ENCODE measurements at regions not wholly inside any gene's neighbourhood (a gene's known extent, or its start where the extent isn't known, plus 50 kb on each side); places are given as distances from the start of the nearest gene placed in this dataset.

DNA sequence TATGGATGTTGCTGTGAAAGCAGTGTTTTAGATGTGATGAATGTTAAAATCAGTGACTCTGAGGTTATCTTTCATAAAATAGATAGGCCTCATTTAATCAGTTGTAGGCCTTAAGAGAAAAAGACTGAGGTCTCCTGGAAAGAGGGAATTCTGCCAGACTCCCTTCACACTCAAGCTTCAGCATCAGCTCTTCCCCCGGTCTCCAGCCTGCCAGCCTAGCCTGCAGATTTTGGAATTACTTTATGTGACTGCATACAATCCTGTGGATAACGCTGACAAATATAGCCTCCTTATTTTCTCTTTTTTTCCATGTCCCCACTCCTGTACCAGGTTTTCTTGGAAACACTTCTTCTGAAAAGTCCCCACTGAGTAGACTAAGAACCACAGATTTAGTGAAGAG lies 510.3 kb downstream of the GBE1 start:
- 98% methylated on average over 2 of the region's 2 CpGs for WGBS
- Histone ChIP-seq H3K27ac (ENCODE audit: low read depth in 1 of 2, low read length in 2 of 2) (no peak overlapping the region), H3K4me1 (ENCODE audit: control insufficient read depth in 4 of 4, insufficient read depth in 4 of 4, low read length in 3 of 4) (peaks cover 0 to 4% (median 2%) of the 10 kb centered on the region in 4 donors), H3K9me3 (ENCODE audit: control insufficient read depth in 4 of 4, low read length in 3 of 4) (no peaks in the 10 kb centered on the region), H3K27me3 (ENCODE audit: control insufficient read depth in 4 of 4, insufficient read depth in 4 of 4, low read length in 3 of 4) (no peaks in the 10 kb centered on the region), H3K36me3 (ENCODE audit: control insufficient read depth in 4 of 4, insufficient read depth in 3 of 4, low read depth in 1 of 4, low read length in 3 of 4) (no peaks in the 10 kb centered on the region), H3K4me3 (ENCODE audit: low read depth in 1 of 3, low read length in 3 of 3) (no peak overlapping the region), H3K9ac (ENCODE audit: low read depth in 1 of 2, low read length in 2 of 2) (no peak overlapping the region)
- TF ChIP-seq EGR1 (IDR thresholded peaks at IDR 0.05; ENCODE audit: low read depth in 2 of 2) (no peak), TAF1 (conservative IDR thresholded peaks at IDR 0.05) (no peak), RXRA (IDR thresholded peaks at IDR 0.05) (no peak), HNF4A (conservative IDR thresholded peaks at IDR 0.05) (no peak), YY1 (IDR thresholded peaks at IDR 0.05) (no peak), GABPA (IDR thresholded peaks at IDR 0.05 in 1 of 2, conservative IDR thresholded peaks at IDR 0.05 in 1 of 2) (no peak), JUND (IDR thresholded peaks at IDR 0.05) (no peak)
- TF ChIP-seq, protein P1, sequence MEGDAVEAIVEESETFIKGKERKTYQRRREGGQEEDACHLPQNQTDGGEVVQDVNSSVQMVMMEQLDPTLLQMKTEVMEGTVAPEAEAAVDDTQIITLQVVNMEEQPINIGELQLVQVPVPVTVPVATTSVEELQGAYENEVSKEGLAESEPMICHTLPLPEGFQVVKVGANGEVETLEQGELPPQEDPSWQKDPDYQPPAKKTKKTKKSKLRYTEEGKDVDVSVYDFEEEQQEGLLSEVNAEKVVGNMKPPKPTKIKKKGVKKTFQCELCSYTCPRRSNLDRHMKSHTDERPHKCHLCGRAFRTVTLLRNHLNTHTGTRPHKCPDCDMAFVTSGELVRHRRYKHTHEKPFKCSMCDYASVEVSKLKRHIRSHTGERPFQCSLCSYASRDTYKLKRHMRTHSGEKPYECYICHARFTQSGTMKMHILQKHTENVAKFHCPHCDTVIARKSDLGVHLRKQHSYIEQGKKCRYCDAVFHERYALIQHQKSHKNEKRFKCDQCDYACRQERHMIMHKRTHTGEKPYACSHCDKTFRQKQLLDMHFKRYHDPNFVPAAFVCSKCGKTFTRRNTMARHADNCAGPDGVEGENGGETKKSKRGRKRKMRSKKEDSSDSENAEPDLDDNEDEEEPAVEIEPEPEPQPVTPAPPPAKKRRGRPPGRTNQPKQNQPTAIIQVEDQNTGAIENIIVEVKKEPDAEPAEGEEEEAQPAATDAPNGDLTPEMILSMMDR (IDR thresholded peaks at IDR 0.05; ENCODE audit: low read depth, low read length, missing input control) = no peak
- TF ChIP-seq, protein P2, sequence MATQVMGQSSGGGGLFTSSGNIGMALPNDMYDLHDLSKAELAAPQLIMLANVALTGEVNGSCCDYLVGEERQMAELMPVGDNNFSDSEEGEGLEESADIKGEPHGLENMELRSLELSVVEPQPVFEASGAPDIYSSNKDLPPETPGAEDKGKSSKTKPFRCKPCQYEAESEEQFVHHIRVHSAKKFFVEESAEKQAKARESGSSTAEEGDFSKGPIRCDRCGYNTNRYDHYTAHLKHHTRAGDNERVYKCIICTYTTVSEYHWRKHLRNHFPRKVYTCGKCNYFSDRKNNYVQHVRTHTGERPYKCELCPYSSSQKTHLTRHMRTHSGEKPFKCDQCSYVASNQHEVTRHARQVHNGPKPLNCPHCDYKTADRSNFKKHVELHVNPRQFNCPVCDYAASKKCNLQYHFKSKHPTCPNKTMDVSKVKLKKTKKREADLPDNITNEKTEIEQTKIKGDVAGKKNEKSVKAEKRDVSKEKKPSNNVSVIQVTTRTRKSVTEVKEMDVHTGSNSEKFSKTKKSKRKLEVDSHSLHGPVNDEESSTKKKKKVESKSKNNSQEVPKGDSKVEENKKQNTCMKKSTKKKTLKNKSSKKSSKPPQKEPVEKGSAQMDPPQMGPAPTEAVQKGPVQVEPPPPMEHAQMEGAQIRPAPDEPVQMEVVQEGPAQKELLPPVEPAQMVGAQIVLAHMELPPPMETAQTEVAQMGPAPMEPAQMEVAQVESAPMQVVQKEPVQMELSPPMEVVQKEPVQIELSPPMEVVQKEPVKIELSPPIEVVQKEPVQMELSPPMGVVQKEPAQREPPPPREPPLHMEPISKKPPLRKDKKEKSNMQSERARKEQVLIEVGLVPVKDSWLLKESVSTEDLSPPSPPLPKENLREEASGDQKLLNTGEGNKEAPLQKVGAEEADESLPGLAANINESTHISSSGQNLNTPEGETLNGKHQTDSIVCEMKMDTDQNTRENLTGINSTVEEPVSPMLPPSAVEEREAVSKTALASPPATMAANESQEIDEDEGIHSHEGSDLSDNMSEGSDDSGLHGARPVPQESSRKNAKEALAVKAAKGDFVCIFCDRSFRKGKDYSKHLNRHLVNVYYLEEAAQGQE (IDR thresholded peaks at IDR 0.05) = no peak
- DNase-seq (ENCODE audit: low spot score) = no peak

DNA sequence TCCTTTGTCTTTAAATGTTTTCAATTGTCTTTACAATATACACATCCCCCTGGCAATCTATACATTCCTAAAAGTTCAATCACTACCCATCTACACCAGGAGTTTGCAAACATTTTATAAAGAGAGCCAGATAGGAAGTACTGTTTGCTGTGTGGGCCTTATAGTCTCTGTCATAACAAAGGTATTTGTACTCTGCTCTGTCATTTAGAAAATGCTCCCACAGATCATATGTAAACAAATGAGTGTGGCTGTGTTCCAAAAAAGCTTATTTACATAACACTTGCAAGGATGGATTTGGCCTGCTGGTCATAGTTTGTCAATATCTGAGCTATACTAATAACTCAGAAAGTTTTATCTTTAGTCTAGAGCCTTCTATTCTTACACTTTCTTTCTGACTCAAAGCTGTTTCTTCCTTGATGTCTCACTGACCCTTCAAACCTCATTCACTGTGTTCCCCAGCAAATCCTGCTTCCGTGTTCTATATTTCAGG lies 511.9 kb downstream of the GBE1 start:
- Histone ChIP-seq H3K4me3 (ENCODE audit: low read depth in 1 of 3, low read length in 3 of 3) (no peak overlapping the region), H3K4me1 (ENCODE audit: control insufficient read depth in 4 of 4, insufficient read depth in 4 of 4, low read length in 3 of 4) (peaks cover 0 to 4% (median 2%) of the 10 kb centered on the region in 4 donors), H3K27ac (ENCODE audit: low read depth in 1 of 2, low read length in 2 of 2) (no peak overlapping the region), H3K36me3 (ENCODE audit: control insufficient read depth in 4 of 4, insufficient read depth in 3 of 4, low read depth in 1 of 4, low read length in 3 of 4) (no peaks in the 10 kb centered on the region), H3K9ac (ENCODE audit: low read depth in 1 of 2, low read length in 2 of 2) (no peak overlapping the region), H3K27me3 (ENCODE audit: control insufficient read depth in 4 of 4, insufficient read depth in 4 of 4, low read length in 3 of 4) (no peaks in the 10 kb centered on the region), H3K9me3 (ENCODE audit: control insufficient read depth in 4 of 4, low read length in 3 of 4) (no peaks in the 10 kb centered on the region)
- no peak for DNase-seq (ENCODE audit: low spot score)
- TF ChIP-seq EGR1 (IDR thresholded peaks at IDR 0.05; ENCODE audit: low read depth in 2 of 2) (no peak), SP1 (IDR thresholded peaks at IDR 0.05) (peak; percentile 45), RAD21 (IDR thresholded peaks at IDR 0.05) (peak in 1 of 2 donors; percentile 9), FOXA2 (IDR thresholded peaks at IDR 0.05) (peak; percentile 99), FOXA1 (IDR thresholded peaks at IDR 0.05) (peak; percentile 99), HNF4G (IDR thresholded peaks at IDR 0.05) (peak; percentile 22), YY1 (IDR thresholded peaks at IDR 0.05) (no peak), HNF4A (conservative IDR thresholded peaks at IDR 0.05) (peak; percentile 71 to 76), TAF1 (conservative IDR thresholded peaks at IDR 0.05) (no peak), RXRA (IDR thresholded peaks at IDR 0.05) (peak in 1 of 2 donors; percentile 25), JUND (IDR thresholded peaks at IDR 0.05) (peak; percentile 33 to 63)
- TF ChIP-seq, protein P3, sequence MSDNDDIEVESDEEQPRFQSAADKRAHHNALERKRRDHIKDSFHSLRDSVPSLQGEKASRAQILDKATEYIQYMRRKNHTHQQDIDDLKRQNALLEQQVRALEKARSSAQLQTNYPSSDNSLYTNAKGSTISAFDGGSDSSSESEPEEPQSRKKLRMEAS (IDR thresholded peaks at IDR 0.05) = no peak
- TF ChIP-seq, protein P4, sequence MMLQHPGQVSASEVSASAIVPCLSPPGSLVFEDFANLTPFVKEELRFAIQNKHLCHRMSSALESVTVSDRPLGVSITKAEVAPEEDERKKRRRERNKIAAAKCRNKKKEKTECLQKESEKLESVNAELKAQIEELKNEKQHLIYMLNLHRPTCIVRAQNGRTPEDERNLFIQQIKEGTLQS (IDR thresholded peaks at IDR 0.05) = no peak
- TF ChIP-seq, protein P2 (IDR thresholded peaks at IDR 0.05) = peak; percentile 22
- WGBS = 62% methylated on average over 1 of the region's 1 CpG
